GM20000 (cell line): ENCODE measurements at regions not wholly inside any gene's neighbourhood (a gene's known extent, or its start where the extent isn't known, plus 50 kb on each side); places are given as distances from the start of the nearest gene placed in this dataset.

Source experiments
- DNase-seq: peaks from one replicate; pipeline ENCODE4 v3.0.0; 2012; ENCODE audit warnings: low spot score
- TF ChIP-seq, protein P1 (sequence below): IDR thresholded peaks from 2 replicates; pipeline ENCODE4 v1.5.1; 2012; ENCODE audit warnings: mild to moderate bottlenecking, control low read depth; ENCODE audit errors: extremely low read depth, missing control alignments

GRCh38 chr1:193462629-193463320 lies 276.4 kb upstream of the B3GALT2 start:
- no peak for DNase-seq

GRCh38 chr1:193458628-193459027 lies 272.2 kb upstream of the B3GALT2 start:
- DNase-seq = no peak
- TF ChIP-seq, protein P1, sequence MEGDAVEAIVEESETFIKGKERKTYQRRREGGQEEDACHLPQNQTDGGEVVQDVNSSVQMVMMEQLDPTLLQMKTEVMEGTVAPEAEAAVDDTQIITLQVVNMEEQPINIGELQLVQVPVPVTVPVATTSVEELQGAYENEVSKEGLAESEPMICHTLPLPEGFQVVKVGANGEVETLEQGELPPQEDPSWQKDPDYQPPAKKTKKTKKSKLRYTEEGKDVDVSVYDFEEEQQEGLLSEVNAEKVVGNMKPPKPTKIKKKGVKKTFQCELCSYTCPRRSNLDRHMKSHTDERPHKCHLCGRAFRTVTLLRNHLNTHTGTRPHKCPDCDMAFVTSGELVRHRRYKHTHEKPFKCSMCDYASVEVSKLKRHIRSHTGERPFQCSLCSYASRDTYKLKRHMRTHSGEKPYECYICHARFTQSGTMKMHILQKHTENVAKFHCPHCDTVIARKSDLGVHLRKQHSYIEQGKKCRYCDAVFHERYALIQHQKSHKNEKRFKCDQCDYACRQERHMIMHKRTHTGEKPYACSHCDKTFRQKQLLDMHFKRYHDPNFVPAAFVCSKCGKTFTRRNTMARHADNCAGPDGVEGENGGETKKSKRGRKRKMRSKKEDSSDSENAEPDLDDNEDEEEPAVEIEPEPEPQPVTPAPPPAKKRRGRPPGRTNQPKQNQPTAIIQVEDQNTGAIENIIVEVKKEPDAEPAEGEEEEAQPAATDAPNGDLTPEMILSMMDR = no peak

More at GRCh38 chr1:193462629-193463320, 276.4 kb upstream of the B3GALT2 start:
- TF ChIP-seq, protein P1 = no peak

GRCh38 chr1:193457676-193458075 lies 271.3 kb upstream of the B3GALT2 start:
- no peak for DNase-seq
- TF ChIP-seq, protein P1 = no peak

DNA sequence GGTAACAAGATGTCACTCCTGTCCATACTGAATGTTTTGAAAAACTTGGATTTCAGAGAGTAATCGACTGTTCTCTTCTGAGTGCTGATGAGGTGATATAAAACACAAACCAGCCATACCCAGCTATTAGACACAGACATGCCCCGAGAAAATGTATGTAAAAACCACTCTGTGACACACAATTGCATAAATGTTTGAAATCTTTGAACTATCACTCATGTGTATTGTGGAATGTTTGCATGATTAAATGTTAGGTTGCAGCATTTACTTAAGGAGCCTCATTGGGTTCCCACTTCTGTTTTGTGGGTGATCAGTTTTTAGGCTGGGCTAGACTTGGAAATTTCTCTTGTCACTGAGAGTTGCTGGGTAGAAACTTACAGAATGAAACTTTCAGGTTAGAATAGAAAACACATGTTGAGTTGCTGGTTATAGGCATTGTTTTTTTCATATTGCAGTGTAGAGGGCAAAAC lies 270.4 kb upstream of the B3GALT2 start:
- TF ChIP-seq, protein P1 = no peak
- no peak for DNase-seq

GRCh38 chr1:193451606-193452005 lies 265.2 kb upstream of the B3GALT2 start:
- DNase-seq = no peak
- TF ChIP-seq, protein P1 = no peak

GRCh38 chr1:193451001-193451400 lies 264.6 kb upstream of the B3GALT2 start:
- TF ChIP-seq, protein P1 = no peak
- DNase-seq = no peak

DNA sequence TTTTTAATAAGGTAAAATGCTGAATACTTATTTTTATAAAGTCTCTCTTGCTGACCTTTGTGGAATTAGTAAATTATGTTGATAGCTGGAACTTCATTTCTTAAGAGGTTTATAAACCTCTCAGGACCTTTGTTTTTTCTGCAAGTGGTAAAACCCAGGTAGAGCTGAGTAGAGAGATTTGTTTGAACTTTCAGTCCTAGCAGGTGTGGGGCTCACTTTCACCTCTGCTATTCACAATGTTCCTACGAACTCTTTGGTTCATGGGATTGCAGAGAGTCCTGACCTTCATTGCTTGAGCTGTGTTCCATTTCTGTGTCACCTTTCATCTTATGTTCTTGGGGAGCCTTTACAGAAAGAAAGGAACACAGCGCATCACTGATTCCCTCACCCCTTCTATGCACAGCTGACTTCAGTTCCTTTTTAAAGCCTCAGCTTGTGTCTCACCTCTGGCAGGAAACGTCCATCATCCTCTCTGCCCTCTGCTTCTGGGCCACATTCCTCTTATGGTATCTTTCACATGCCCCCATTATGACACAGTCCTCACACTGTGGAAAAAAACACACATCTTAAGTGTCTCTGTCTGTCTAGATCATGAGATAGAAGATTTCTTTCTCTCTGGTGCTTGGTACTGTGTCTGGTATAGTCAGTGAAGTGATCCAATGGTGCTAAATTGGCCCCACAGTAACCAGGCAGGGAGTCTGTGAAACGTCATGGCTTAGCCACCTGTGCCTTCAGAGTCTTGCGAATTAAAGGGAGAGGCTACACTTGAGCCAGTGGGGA lies 262.5 kb upstream of the B3GALT2 start:
- TF ChIP-seq, protein P1 = no peak

More for the DNA sequence above, 262.5 kb upstream of the B3GALT2 start:
- no peak for DNase-seq
